ENCODE measurements at regions not wholly inside any gene's neighbourhood (a gene's known extent, or its start where the extent isn't known, plus 50 kb on each side); places are given as distances from the start of the nearest gene placed in this dataset.

DNA sequence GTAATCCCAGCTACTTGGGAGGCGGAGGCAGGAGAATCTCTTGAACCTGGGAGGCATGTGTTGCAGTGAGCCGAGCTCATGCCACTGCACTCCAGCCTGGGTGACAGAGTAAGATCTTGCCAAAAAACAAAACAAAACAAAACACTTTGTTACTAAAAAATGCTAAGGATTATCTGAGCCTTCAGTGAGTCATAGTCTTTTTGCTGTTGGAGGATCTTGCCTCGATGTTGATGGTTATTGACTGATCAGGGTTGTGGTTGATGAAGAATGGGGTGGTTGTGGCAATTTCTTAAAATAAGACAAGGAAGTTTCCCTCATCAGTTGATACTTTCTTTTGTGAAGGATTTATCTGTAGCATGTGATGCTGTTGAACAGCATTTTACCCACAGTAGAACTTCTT, 196.8 kb upstream of the HDDC2 start:
- H3K4me1 ChIP-seq (ENCODE audit: control insufficient read depth in 1 of 2, low read depth in 2 of 2) = no peaks in the 10 kb centered on the region
- TF ChIP-seq, protein P1, sequence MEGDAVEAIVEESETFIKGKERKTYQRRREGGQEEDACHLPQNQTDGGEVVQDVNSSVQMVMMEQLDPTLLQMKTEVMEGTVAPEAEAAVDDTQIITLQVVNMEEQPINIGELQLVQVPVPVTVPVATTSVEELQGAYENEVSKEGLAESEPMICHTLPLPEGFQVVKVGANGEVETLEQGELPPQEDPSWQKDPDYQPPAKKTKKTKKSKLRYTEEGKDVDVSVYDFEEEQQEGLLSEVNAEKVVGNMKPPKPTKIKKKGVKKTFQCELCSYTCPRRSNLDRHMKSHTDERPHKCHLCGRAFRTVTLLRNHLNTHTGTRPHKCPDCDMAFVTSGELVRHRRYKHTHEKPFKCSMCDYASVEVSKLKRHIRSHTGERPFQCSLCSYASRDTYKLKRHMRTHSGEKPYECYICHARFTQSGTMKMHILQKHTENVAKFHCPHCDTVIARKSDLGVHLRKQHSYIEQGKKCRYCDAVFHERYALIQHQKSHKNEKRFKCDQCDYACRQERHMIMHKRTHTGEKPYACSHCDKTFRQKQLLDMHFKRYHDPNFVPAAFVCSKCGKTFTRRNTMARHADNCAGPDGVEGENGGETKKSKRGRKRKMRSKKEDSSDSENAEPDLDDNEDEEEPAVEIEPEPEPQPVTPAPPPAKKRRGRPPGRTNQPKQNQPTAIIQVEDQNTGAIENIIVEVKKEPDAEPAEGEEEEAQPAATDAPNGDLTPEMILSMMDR (IDR thresholded peaks at IDR 0.05) = no peak
- H3K9me3 ChIP-seq = no peaks in the 10 kb centered on the region
- DNase-seq (ENCODE audit: low spot score) (no peak), ATAC-seq (ENCODE audit: insufficient number of reproducible peaks, low FRiP score, low read depth) (no peak)
- H3K36me3 ChIP-seq = no peaks in the 10 kb centered on the region
- no peak overlapping the region for H3K4me3 ChIP-seq
- no peaks in the 10 kb centered on the region for H3K27me3 ChIP-seq (replicated peaks; ENCODE audit: insufficient read depth)
- H3K27ac ChIP-seq = no peak overlapping the region

- Histone ChIP-seq H3K4me3 (no peak overlapping the region), H3K4me1 (ENCODE audit: control insufficient read depth in 1 of 2, low read depth in 2 of 2) (no peaks in the 10 kb centered on the region), H3K27ac (no peak overlapping the region), H3K36me3 (no peaks in the 10 kb centered on the region), H3K9me3 (no peaks in the 10 kb centered on the region), H3K27me3 (replicated peaks; ENCODE audit: insufficient read depth) (no peaks in the 10 kb centered on the region)
- DNase-seq (ENCODE audit: low spot score) (no peak), ATAC-seq (ENCODE audit: insufficient number of reproducible peaks, low FRiP score, low read depth) (no peak)
- TF ChIP-seq, protein P1 (IDR thresholded peaks at IDR 0.05) = no peak
Observed at GRCh38 chr6:125499535-125499934, 197.8 kb upstream of the HDDC2 start.

DNA sequence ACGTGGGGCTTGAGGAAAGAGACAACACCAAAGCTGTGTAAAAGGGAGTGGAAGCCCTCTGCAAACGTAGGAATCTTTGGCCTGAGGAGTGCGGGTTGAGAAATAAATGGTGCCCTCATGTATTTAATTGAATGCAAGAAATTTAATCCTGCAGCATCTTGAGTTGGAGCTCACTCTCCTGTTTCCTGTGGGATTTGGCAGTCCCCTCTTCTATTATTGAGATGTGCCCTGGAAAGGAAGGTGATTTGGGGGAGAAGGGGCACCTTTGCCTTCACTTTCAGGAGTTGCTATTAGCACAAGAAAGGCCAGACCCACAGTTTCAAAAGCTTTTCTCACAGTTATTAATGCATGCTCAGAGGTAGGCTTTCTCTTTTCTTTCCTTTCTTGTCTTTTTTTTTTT, 201.4 kb upstream of the HDDC2 start:
- no peak overlapping the region for H3K27ac ChIP-seq
- H3K4me1 ChIP-seq (ENCODE audit: control insufficient read depth in 1 of 2, low read depth in 2 of 2) = no peaks in the 10 kb centered on the region
- H3K9me3 ChIP-seq = no peaks in the 10 kb centered on the region
- no peak for DNase-seq (ENCODE audit: low spot score)
- ATAC-seq (ENCODE audit: insufficient number of reproducible peaks, low FRiP score, low read depth) = no peak
- H3K4me3 ChIP-seq = no peak overlapping the region
- H3K36me3 ChIP-seq = no peaks in the 10 kb centered on the region
- TF ChIP-seq, protein P1 (IDR thresholded peaks at IDR 0.05) = no peak
- no peaks in the 10 kb centered on the region for H3K27me3 ChIP-seq (replicated peaks; ENCODE audit: insufficient read depth)

GRCh38 chr6:125507987-125508655, 206.4 kb upstream of the HDDC2 start:
- Histone ChIP-seq H3K4me1 (ENCODE audit: control insufficient read depth in 1 of 2, low read depth in 2 of 2) (no peaks in the 10 kb centered on the region), H3K4me3 (no peak overlapping the region), H3K9me3 (no peaks in the 10 kb centered on the region), H3K27ac (no peak overlapping the region), H3K36me3 (no peaks in the 10 kb centered on the region), H3K27me3 (replicated peaks; ENCODE audit: insufficient read depth) (no peaks in the 10 kb centered on the region)
- TF ChIP-seq, protein P1 (IDR thresholded peaks at IDR 0.05) = no peak
- DNase-seq (ENCODE audit: low spot score) = no peak
- ATAC-seq (ENCODE audit: insufficient number of reproducible peaks, low FRiP score, low read depth) = no peak

- ATAC-seq (ENCODE audit: insufficient number of reproducible peaks, low FRiP score, low read depth) = no peak
- H3K36me3 ChIP-seq = no peaks in the 10 kb centered on the region
- no peaks in the 10 kb centered on the region for H3K4me1 ChIP-seq (ENCODE audit: control insufficient read depth in 1 of 2, low read depth in 2 of 2)
- no peak for DNase-seq (ENCODE audit: low spot score)
- H3K27ac ChIP-seq = no peak overlapping the region
- no peaks in the 10 kb centered on the region for H3K27me3 ChIP-seq (replicated peaks; ENCODE audit: insufficient read depth)
- no peaks in the 10 kb centered on the region for H3K9me3 ChIP-seq
- no peak overlapping the region for H3K4me3 ChIP-seq
- TF ChIP-seq, protein P1 (IDR thresholded peaks at IDR 0.05) = no peak
Observed at GRCh38 chr6:125508793-125509192, 207.0 kb upstream of the HDDC2 start.

All from thoracic aorta (tissue), 2 donors.